Astrocyte (in vitro differentiated cells and primary cell): ENCODE measurements at regions not wholly inside any gene's neighbourhood (a gene's known extent, or its start where the extent isn't known, plus 50 kb on each side); places are given as distances from the start of the nearest gene placed in this dataset.

ENCODE experiments used
- DNase-seq: peaks from one replicate; pipeline ENCODE4 v3.0.0-alpha.2; 2010; ENCODE audit warnings: low read depth
- FAIRE-seq: peaks from 2 replicates; lab custom pipeline; 2011; peaks lifted over from hg19 to GRCh38; lab: Jason Lieb, UNC
- H2AFZ ChIP-seq: 2 replicates; pipeline ENCODE4 v1.6.0; 2012; ENCODE audit warnings: low read depth, low read length, inconsistent platforms
- H3K27ac ChIP-seq: 2 replicates; pipeline ENCODE4 v1.5.1; 2011; ENCODE audit warnings: low read depth, low read length, inconsistent platforms
- H3K27me3 ChIP-seq: 2 replicates; pipeline ENCODE4 v1.6.0; 2011; ENCODE audit warnings: low read length, inconsistent platforms; ENCODE audit not compliant: insufficient read depth
- H3K36me3 ChIP-seq: 2 replicates; pipeline ENCODE4 v1.5.1; 2011; ENCODE audit warnings: low read length, inconsistent platforms; ENCODE audit not compliant: insufficient read depth
- H3K4me1 ChIP-seq: 2 replicates; pipeline ENCODE4 v1.5.1; 2011; ENCODE audit warnings: low read length, inconsistent platforms; ENCODE audit not compliant: insufficient read depth
- H3K4me2 ChIP-seq: 2 replicates; pipeline ENCODE4 v1.6.0; 2012; ENCODE audit warnings: low read length, inconsistent platforms
- H3K4me3 ChIP-seq: 2 replicates; pipeline ENCODE4 v1.5.1; 2011; ENCODE audit warnings: low read depth, mild to moderate bottlenecking, low read length, inconsistent platforms; ENCODE audit not compliant: insufficient read depth
- H3K79me2 ChIP-seq: 2 replicates; pipeline ENCODE4 v1.6.0; 2012; ENCODE audit warnings: mild to moderate bottlenecking, low read length, inconsistent platforms; ENCODE audit not compliant: insufficient read depth
- H3K9ac ChIP-seq: 2 replicates; pipeline ENCODE4 v1.6.0; 2012; ENCODE audit warnings: mild to moderate bottlenecking, low read length, inconsistent platforms
- H3K9me3 ChIP-seq: 2 replicates; pipeline ENCODE4 v1.5.1; 2012; ENCODE audit warnings: low read depth, mild to moderate bottlenecking, low read length, inconsistent platforms; ENCODE audit not compliant: insufficient read depth
- H4K20me1 ChIP-seq: 2 replicates; pipeline ENCODE4 v1.6.0; 2012; ENCODE audit warnings: low read length, inconsistent platforms; ENCODE audit not compliant: insufficient read depth
- H3K27ac Mint-ChIP-seq: one replicate; pipeline ENCODE4 v1.8.0; 2021; ENCODE audit warnings: mild to moderate bottlenecking, mixed read lengths; ENCODE audit not compliant: unreplicated experiment
- H3K27me3 Mint-ChIP-seq: one replicate; pipeline ENCODE4 v1.8.0; 2021; ENCODE audit warnings: low read depth, mixed read lengths; ENCODE audit not compliant: unreplicated experiment
- H3K36me3 Mint-ChIP-seq: one replicate; pipeline ENCODE4 v1.8.0; 2021; ENCODE audit warnings: low read depth, mixed read lengths; ENCODE audit not compliant: unreplicated experiment
- H3K4me1 Mint-ChIP-seq: one replicate; pipeline ENCODE4 v1.8.0; 2021; ENCODE audit warnings: low read depth, mixed read lengths; ENCODE audit not compliant: unreplicated experiment
- H3K4me3 Mint-ChIP-seq: one replicate; pipeline ENCODE4 v1.8.0; 2021; ENCODE audit warnings: mild to moderate bottlenecking, moderate library complexity, mixed read lengths; ENCODE audit not compliant: unreplicated experiment
- H3K9me3 Mint-ChIP-seq: one replicate; pipeline ENCODE4 v1.8.0; 2021; ENCODE audit warnings: mild to moderate bottlenecking, mixed read lengths; ENCODE audit not compliant: unreplicated experiment
- EZH2 ChIP-seq: IDR thresholded peaks from 2 replicates; pipeline ENCODE4 v1.6.1; 2012; ENCODE audit warnings: mild to moderate bottlenecking, low read length, inconsistent platforms; ENCODE audit not compliant: insufficient read depth
- TF ChIP-seq, protein P1 (sequence below): IDR thresholded peaks from 2 replicates; pipeline ENCODE4 v1.5.1; 2011; ENCODE audit warnings: low read depth, mild to moderate bottlenecking, inconsistent platforms, low read length, moderate library complexity; ENCODE audit not compliant: insufficient read depth

DNA sequence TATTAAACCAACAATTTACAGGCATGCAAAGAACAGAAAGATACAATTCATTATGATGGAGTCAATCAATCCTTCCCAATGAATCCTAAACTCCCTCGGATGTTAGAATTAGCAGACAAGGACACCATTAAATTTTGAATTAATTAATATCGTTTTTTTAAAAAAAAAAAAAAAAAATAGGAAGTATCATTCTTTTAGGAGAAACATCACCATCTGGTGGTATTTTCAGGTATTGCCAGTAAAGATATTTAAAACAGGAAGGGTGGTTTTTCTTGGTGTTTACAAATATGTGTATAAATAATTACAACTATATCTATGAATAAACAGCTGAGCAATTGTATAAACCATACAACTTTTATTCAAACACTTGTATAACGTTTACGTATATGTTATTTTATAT lies 564.4 kb downstream of the HAO1 start:
- Mint-ChIP-seq H3K36me3 (no peaks in the 10 kb centered on the region), H3K27me3 (no peaks in the 10 kb centered on the region), H3K4me1 (peaks cover 3% of the 10 kb centered on the region), H3K27ac (no peak overlapping the region), H3K4me3 (no peak overlapping the region), H3K9me3 (no peaks in the 10 kb centered on the region)
- Histone ChIP-seq H3K36me3 (no peaks in the 10 kb centered on the region), H4K20me1 (no peaks in the 10 kb centered on the region), H3K4me1 (no peaks in the 10 kb centered on the region), H3K9ac (no peak overlapping the region), H3K27me3 (no peaks in the 10 kb centered on the region), H3K27ac (no peak overlapping the region), H3K4me2 (no peak overlapping the region), H3K4me3 (no peak overlapping the region), H2AFZ (no peak overlapping the region), H3K9me3 (no peaks in the 10 kb centered on the region), H3K79me2 (no peaks in the 10 kb centered on the region)
- DNase-seq (no peak), FAIRE-seq (no peak)
- TF ChIP-seq EZH2 = no peak
- TF ChIP-seq, protein P1, sequence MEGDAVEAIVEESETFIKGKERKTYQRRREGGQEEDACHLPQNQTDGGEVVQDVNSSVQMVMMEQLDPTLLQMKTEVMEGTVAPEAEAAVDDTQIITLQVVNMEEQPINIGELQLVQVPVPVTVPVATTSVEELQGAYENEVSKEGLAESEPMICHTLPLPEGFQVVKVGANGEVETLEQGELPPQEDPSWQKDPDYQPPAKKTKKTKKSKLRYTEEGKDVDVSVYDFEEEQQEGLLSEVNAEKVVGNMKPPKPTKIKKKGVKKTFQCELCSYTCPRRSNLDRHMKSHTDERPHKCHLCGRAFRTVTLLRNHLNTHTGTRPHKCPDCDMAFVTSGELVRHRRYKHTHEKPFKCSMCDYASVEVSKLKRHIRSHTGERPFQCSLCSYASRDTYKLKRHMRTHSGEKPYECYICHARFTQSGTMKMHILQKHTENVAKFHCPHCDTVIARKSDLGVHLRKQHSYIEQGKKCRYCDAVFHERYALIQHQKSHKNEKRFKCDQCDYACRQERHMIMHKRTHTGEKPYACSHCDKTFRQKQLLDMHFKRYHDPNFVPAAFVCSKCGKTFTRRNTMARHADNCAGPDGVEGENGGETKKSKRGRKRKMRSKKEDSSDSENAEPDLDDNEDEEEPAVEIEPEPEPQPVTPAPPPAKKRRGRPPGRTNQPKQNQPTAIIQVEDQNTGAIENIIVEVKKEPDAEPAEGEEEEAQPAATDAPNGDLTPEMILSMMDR = peak; percentile 34

DNA sequence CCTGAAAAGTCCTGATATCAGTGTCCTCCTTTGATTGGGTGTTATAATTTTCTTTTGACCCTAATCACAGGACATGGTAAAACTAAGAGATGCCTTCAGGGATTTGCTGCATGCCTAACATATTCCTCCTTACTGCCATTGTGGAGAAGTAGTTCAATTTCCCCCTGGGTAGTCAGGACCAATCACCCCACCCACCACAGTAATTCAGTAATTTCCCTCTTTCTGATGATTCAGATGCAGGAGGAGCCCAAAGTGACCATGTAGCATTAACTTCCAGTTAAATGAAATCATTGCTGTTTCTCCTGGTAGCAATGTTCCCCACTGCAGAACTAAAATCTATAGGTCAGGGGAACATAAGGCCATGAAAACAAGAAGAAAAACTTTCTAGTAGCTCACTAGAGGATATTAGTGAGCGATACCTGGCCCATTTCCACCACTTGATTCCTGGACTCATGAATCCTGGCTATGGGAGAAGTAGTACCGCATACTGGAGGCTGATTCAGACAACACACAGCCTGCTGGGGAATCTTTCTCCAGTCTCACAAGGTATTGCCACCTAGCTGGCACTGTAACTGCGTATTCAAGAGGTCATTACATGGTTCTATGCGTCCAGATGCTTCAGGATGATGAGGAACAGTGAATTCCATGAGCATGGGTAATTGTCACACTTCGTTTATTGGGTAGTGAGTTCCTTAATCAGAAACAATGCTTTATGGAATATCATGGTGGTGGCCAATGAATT lies 561.2 kb downstream of the HAO1 start:
- no peak for FAIRE-seq

More for the DNA sequence above, 561.2 kb downstream of the HAO1 start:
- Mint-ChIP-seq H3K4me1 (peaks cover 6% of the 10 kb centered on the region), H3K4me3 (no peak overlapping the region), H3K36me3 (no peaks in the 10 kb centered on the region), H3K9me3 (no peaks in the 10 kb centered on the region), H3K27ac (no peak overlapping the region), H3K27me3 (no peaks in the 10 kb centered on the region)
- Histone ChIP-seq H3K4me1 (no peaks in the 10 kb centered on the region), H3K9me3 (no peaks in the 10 kb centered on the region), H3K4me3 (no peak overlapping the region), H3K27ac (no peak overlapping the region), H3K27me3 (no peaks in the 10 kb centered on the region), H3K4me2 (no peak overlapping the region), H3K79me2 (no peaks in the 10 kb centered on the region), H3K36me3 (no peaks in the 10 kb centered on the region), H2AFZ (no peak overlapping the region), H3K9ac (no peak overlapping the region), H4K20me1 (no peaks in the 10 kb centered on the region)
- no peak for TF ChIP-seq EZH2
- TF ChIP-seq, protein P1 = no peak
- peak; percentile 7 for DNase-seq
